Stimulated activated memory B cell treated with anti-CD40 and anti-IgM and Interleukin-4, amounts not matched to agents 10 μg/mL and 1 μg/mL and 100 μg/mL, for 72 hours (primary cell): ENCODE measurements at regions not wholly inside any gene's neighbourhood (a gene's known extent, or its start where the extent isn't known, plus 50 kb on each side); places are given as distances from the start of the nearest gene placed in this dataset.
"Not testable (repeated sequence)": the region's sequence is repeated elsewhere in the genome, so short reads cannot be mapped to it uniquely, and the experiment has no call there.

ENCODE experiments used
- ATAC-seq: fragments of 150-1000 bp; cut with Tn5 transposase; 2 replicates; pipeline ENCODE4 v1.10.0; 2021
- H3K27ac Mint-ChIP-seq: one replicate; pipeline ENCODE4 v1.8.0; 2022; ENCODE audit warnings: mild to moderate bottlenecking, mixed read lengths
- H3K27me3 Mint-ChIP-seq: one replicate; pipeline ENCODE4 v1.8.0; 2022; ENCODE audit warnings: mixed read lengths
- H3K36me3 Mint-ChIP-seq: one replicate; pipeline ENCODE4 v1.8.0; 2022; ENCODE audit warnings: mixed read lengths
- H3K4me1 Mint-ChIP-seq: one replicate; pipeline ENCODE4 v1.8.0; 2022; ENCODE audit warnings: mixed read lengths
- H3K4me3 Mint-ChIP-seq: one replicate; pipeline ENCODE4 v1.8.0; 2022; ENCODE audit warnings: mild to moderate bottlenecking, moderate library complexity, mixed read lengths
- H3K9me3 Mint-ChIP-seq: one replicate; pipeline ENCODE4 v1.8.0; 2022; ENCODE audit warnings: mixed read lengths

- H3K9me3 Mint-ChIP-seq, result no peaks in the 10 kb centered on the region
- H3K27ac Mint-ChIP-seq, result no peak overlapping the region
- peaks cover 30% of the 10 kb centered on the region for H3K27me3 Mint-ChIP-seq
- ATAC-seq, result no peak
- H3K4me1 Mint-ChIP-seq, result no peaks in the 10 kb centered on the region
- H3K4me3 Mint-ChIP-seq, result no peak overlapping the region
- H3K36me3 Mint-ChIP-seq, result no peaks in the 10 kb centered on the region
Observed at GRCh38 chr6:16898640-16899396, 137.6 kb upstream of the ATXN1 start.

DNA sequence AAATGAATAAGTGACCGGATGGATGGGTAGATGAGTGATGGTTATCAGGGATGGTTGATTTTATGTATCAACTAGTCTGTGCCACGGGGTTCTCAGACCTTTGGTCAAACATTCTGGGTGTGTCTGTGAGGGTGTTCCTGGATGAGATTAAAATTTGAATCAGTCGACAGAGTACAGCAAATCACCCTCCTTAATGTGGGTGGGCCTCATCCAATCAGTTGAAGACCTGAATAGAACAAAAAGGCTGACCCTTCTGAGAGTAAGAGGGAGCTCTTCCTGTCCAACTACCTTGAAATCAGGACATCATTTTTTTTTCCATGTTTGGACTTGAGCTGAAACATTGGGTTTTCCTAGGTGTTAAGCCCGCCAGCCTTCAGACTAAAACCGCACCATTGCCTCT lies 136.4 kb upstream of the ATXN1 start:
- H3K9me3 Mint-ChIP-seq, result peaks cover 2% of the 10 kb centered on the region
- ATAC-seq, result no peak
- no peaks in the 10 kb centered on the region for H3K4me1 Mint-ChIP-seq
- H3K27ac Mint-ChIP-seq, result no peak overlapping the region
- no peak overlapping the region for H3K4me3 Mint-ChIP-seq
- H3K36me3 Mint-ChIP-seq, result no peaks in the 10 kb centered on the region
- H3K27me3 Mint-ChIP-seq, result peaks cover 19% of the 10 kb centered on the region

DNA sequence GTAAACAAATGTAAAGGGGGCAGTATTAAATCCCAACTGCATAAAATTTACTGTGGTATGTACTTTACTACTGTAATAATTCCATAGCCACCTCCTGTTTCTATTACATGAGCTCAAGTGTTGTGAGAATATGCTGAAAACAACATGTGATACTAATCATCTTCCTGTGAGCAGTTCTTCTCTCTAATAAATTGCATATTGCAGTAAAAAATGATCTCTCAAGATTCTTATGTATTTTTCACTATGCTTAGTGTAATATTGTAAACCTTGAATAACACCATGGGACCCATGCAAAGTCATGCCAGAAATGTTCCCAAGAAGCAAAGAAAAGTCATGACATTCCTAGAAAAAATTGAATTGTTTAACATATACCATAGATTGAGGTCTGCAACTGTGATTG lies 133.0 kb upstream of the ATXN1 start:
- Mint-ChIP-seq H3K9me3 (peaks cover 2% of the 10 kb centered on the region), H3K36me3 (no peaks in the 10 kb centered on the region), H3K4me1 (no peaks in the 10 kb centered on the region), H3K27me3 (peaks cover 20% of the 10 kb centered on the region), H3K4me3 (no peak overlapping the region), H3K27ac (no peak overlapping the region)
- no peak for ATAC-seq

DNA sequence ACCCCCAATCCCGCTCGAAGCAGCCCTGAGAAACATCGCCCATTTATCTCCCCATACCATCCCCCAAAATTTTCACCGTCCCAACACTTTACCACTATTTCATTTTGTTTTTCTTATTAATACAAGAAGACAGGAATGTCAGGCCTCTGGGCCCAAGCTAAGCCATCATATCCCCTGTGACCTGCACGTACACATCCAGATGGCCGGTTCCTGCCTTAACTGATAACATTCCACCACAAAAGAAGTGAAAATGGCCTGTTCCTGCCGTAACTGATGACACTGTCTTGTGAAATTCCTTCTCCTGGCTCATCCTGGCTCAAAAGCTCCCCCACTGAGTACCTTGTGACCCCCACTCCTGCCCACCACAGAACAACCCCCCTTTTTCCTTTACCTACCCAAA lies 129.8 kb upstream of the ATXN1 start:
- not testable (repeated sequence) for H3K9me3 Mint-ChIP-seq, H3K4me1 Mint-ChIP-seq, H3K36me3 Mint-ChIP-seq, H3K27ac Mint-ChIP-seq, ATAC-seq, H3K4me3 Mint-ChIP-seq
- H3K27me3 Mint-ChIP-seq, result peaks cover 43% of the 10 kb centered on the region

- H3K4me1 Mint-ChIP-seq, result no peaks in the 10 kb centered on the region
- H3K27me3 Mint-ChIP-seq, result peaks cover 74% of the 10 kb centered on the region
- H3K27ac Mint-ChIP-seq, result no peak overlapping the region
- ATAC-seq, result no peak
- no peaks in the 10 kb centered on the region for H3K36me3 Mint-ChIP-seq
- no peaks in the 10 kb centered on the region for H3K9me3 Mint-ChIP-seq
- no peak overlapping the region for H3K4me3 Mint-ChIP-seq
Observed at GRCh38 chr6:16885411-16886160, 124.3 kb upstream of the ATXN1 start.

DNA sequence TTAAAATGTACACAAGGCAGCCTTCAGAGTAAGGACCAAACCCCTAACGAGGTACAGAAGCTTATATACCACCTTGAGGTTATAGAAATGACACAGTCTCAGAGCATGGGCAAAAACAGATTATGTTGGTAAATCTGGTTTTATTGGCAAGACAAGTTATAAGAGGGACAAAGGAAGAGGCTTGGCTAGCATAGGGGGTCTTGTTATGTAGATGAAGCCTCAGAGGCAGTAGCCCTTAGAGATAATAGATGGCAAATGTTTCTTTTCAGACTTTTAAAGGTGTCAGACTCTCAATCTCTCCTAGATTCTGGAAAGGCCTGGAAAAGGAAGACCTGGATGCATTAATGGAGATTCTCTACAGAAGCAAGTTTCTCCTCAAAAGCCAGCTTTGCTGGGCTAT lies 123.3 kb upstream of the ATXN1 start:
- Mint-ChIP-seq H3K27me3 (peaks cover 84% of the 10 kb centered on the region), H3K27ac (no peak overlapping the region), H3K36me3 (no peaks in the 10 kb centered on the region), H3K9me3 (no peaks in the 10 kb centered on the region), H3K4me1 (no peaks in the 10 kb centered on the region), H3K4me3 (no peak overlapping the region)
- no peak for ATAC-seq

- no peaks in the 10 kb centered on the region for H3K4me1 Mint-ChIP-seq
- ATAC-seq, result no peak
- peaks cover 76% of the 10 kb centered on the region for H3K27me3 Mint-ChIP-seq
- no peak overlapping the region for H3K27ac Mint-ChIP-seq
- H3K4me3 Mint-ChIP-seq, result no peak overlapping the region
- no peaks in the 10 kb centered on the region for H3K9me3 Mint-ChIP-seq
- H3K36me3 Mint-ChIP-seq, result no peaks in the 10 kb centered on the region
Observed at GRCh38 chr6:16883414-16883813, 122.2 kb upstream of the ATXN1 start.

DNA sequence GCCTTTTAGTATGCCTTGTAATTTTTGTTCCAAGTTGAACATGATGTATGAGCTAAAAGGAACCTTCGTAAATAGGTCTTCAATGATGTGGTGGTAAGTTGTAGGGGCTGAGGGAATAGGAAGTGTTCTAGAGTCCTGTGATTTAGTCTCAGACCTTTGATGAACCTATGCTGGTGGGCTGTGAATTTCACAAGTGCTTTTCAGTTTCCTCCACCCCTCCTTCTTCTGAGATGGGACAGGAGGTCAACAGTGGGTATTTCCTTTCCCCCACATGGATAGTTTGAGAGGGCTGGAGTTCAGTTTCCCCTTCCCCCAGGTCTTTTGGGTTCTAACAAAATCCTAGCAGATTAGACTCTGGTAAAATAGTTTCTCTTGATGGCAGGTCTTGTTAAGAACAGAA lies 121.0 kb upstream of the ATXN1 start:
- no peaks in the 10 kb centered on the region for H3K36me3 Mint-ChIP-seq
- H3K4me1 Mint-ChIP-seq, result no peaks in the 10 kb centered on the region
- H3K9me3 Mint-ChIP-seq, result peaks cover 11% of the 10 kb centered on the region
- no peak overlapping the region for H3K4me3 Mint-ChIP-seq
- peaks cover 76% of the 10 kb centered on the region for H3K27me3 Mint-ChIP-seq
- no peak for ATAC-seq
- H3K27ac Mint-ChIP-seq, result no peak overlapping the region

DNA sequence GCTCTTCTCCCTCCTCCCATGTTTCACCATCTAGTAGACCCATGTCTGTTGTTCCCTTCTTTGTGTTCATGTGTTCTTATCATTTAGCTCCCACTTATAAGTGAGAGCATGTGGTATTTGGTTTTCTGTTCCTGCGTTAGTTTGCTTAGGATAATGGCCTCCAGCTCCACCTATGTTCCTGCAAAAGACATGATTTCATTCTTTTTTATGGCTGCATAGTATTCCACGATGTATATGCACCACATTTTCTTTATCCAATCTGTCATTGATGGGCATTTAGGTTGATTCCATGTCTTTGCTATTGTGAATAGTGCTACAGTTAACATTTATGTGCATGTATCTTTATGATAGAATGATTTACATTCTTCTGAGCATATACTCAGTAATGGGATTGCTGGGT lies 115.6 kb upstream of the ATXN1 start:
- H3K36me3 Mint-ChIP-seq, H3K27ac Mint-ChIP-seq, H3K4me3 Mint-ChIP-seq, ATAC-seq, H3K4me1 Mint-ChIP-seq: not testable (repeated sequence)
- H3K27me3 Mint-ChIP-seq, result peaks cover 60% of the 10 kb centered on the region
- H3K9me3 Mint-ChIP-seq, result peaks cover 15% of the 10 kb centered on the region

- Mint-ChIP-seq H3K27me3 (peaks cover 53% of the 10 kb centered on the region), H3K27ac (no peak overlapping the region)
Observed at GRCh38 chr6:16876201-16876600, 114.9 kb upstream of the ATXN1 start.

GRCh38 chr6:16873698-16874097 lies 112.4 kb upstream of the ATXN1 start:
- Mint-ChIP-seq H3K9me3 (peaks cover 15% of the 10 kb centered on the region), H3K27ac (no peak overlapping the region), H3K4me3 (no peak overlapping the region), H3K36me3 (no peaks in the 10 kb centered on the region), H3K4me1 (no peaks in the 10 kb centered on the region), H3K27me3 (peaks cover 36% of the 10 kb centered on the region)
- ATAC-seq, result no peak

More at GRCh38 chr6:16876201-16876600, 114.9 kb upstream of the ATXN1 start:
- no peak for ATAC-seq
- no peaks in the 10 kb centered on the region for H3K4me1 Mint-ChIP-seq
- H3K36me3 Mint-ChIP-seq, result no peaks in the 10 kb centered on the region
- peaks cover 15% of the 10 kb centered on the region for H3K9me3 Mint-ChIP-seq
- no peak overlapping the region for H3K4me3 Mint-ChIP-seq

DNA sequence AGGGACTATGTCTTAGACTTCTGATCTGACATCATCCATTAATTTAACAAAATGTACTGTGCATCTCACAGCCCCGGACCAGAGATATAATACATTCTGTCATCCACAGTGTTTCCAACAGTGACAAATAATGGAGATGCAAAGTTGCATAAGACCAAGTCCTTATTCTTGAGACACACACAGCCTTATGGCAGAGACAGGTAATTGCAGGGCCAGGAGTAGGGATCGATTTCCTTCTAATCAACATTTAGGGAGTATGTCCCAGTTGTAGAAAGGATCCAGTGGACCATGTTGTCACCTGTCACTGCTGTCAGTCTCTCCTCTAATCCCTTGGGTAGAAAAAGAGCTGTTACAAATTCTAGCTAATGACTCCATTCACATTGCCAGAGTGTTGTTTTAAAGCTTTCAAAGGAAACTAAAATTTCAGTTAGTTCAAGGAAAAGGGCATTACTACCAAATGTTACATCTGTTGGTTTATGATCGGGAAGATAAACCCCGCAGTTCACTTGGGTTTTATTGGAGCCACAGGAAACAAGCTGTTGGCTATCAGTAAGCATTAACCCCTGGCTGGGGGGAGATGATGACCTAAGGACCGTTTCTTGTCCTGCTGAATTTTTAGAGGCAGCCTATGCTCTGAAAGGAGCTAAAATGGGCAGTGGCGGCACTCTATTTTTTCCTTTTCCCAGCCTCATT lies 111.4 kb upstream of the ATXN1 start:
- ATAC-seq, result no peak
- H3K9me3 Mint-ChIP-seq, result peaks cover 9% of the 10 kb centered on the region
- no peak overlapping the region for H3K4me3 Mint-ChIP-seq
- no peaks in the 10 kb centered on the region for H3K4me1 Mint-ChIP-seq
- H3K27me3 Mint-ChIP-seq, result peaks cover 27% of the 10 kb centered on the region
- no peaks in the 10 kb centered on the region for H3K36me3 Mint-ChIP-seq
- no peak overlapping the region for H3K27ac Mint-ChIP-seq

DNA sequence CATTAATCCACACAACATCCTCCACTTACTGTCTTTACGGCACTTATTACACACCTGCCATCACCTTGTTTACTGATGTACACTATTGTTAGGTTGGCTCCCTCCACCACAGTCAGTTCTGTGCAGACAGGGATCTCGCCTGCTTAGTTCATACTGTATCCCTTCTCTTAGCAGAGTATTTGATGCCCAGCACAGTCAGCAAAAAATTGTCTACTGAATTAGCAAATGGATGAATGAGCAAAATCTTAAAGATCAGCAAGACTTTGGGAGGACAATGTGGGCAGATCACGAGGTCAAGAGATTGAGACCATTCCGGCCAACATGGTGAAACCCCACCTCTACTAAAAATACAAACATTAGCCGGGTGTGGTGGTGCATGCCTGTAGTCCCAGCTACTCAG lies 109.8 kb upstream of the ATXN1 start:
- Mint-ChIP-seq H3K36me3 (no peaks in the 10 kb centered on the region), H3K4me1 (no peaks in the 10 kb centered on the region), H3K9me3 (no peaks in the 10 kb centered on the region), H3K27ac (no peak overlapping the region), H3K4me3 (no peak overlapping the region), H3K27me3 (peaks cover 10% of the 10 kb centered on the region)
- ATAC-seq, result no peak

- H3K4me3 Mint-ChIP-seq, result no peak overlapping the region
- no peaks in the 10 kb centered on the region for H3K27me3 Mint-ChIP-seq
- H3K9me3 Mint-ChIP-seq, result no peaks in the 10 kb centered on the region
- no peak for ATAC-seq
- H3K4me1 Mint-ChIP-seq, result no peaks in the 10 kb centered on the region
- H3K27ac Mint-ChIP-seq, result no peak overlapping the region
- H3K36me3 Mint-ChIP-seq, result no peaks in the 10 kb centered on the region
Observed at GRCh38 chr6:16868968-16869367, 107.7 kb upstream of the ATXN1 start.

GRCh38 chr6:16857969-16858592 lies 96.8 kb upstream of the ATXN1 start:
- ATAC-seq, result no peak
- Mint-ChIP-seq H3K27ac (no peak overlapping the region), H3K36me3 (no peaks in the 10 kb centered on the region), H3K27me3 (peaks cover 29% of the 10 kb centered on the region), H3K4me1 (peaks cover 9% of the 10 kb centered on the region), H3K4me3 (no peak overlapping the region), H3K9me3 (no peaks in the 10 kb centered on the region)
